ENCODE measurements at regions not wholly inside any gene's neighbourhood (a gene's known extent, or its start where the extent isn't known, plus 50 kb on each side); places are given as distances from the start of the nearest gene placed in this dataset.
"Not testable (repeated sequence)": the region's sequence is repeated elsewhere in the genome, so short reads cannot be mapped to it uniquely, and the experiment has no call there.

- intact Hi-C loops (cut with DNase I) = no loop called here
- DNase-seq (no peak), ATAC-seq (no peak)
- no peaks in the 10 kb centered on the region for H3K27me3 ChIP-seq
- peaks cover 0 to 25% of the 10 kb centered on the region in 2 donors for H3K9me3 ChIP-seq
- H3K27ac ChIP-seq = no peak overlapping the region
- no peak overlapping the region for H3K4me3 ChIP-seq
- no peak for TF ChIP-seq CTCF (IDR thresholded peaks at IDR 0.05)
- no peaks in the 10 kb centered on the region for H3K36me3 ChIP-seq
- no peaks in the 10 kb centered on the region for H3K4me1 ChIP-seq
Observed at GRCh38 chr2:209240204-209240603, 183.6 kb upstream of the MAP2 start.

- no peak for TF ChIP-seq CTCF (IDR thresholded peaks at IDR 0.05)
- Histone ChIP-seq H3K27ac (no peak overlapping the region), H3K4me1 (no peaks in the 10 kb centered on the region), H3K4me3 (no peak overlapping the region), H3K36me3 (no peaks in the 10 kb centered on the region), H3K27me3 (no peaks in the 10 kb centered on the region), H3K9me3 (no peaks in the 10 kb centered on the region)
- intact Hi-C loops (cut with DNase I) = no loop called here
- no peak for ATAC-seq
- no peak for DNase-seq
Observed at GRCh38 chr2:209253544-209253943, 170.3 kb upstream of the MAP2 start.

GRCh38 chr2:209259767-209260166, 164.1 kb upstream of the MAP2 start:
- DNase-seq = no peak
- Histone ChIP-seq H3K36me3 (no peaks in the 10 kb centered on the region), H3K4me3 (no peak overlapping the region), H3K27me3 (no peaks in the 10 kb centered on the region), H3K9me3 (no peaks in the 10 kb centered on the region), H3K4me1 (no peaks in the 10 kb centered on the region), H3K27ac (no peak overlapping the region)
- no peak for TF ChIP-seq CTCF (IDR thresholded peaks at IDR 0.05)
- intact Hi-C loops (cut with DNase I) = no loop called here
- no peak for ATAC-seq

GRCh38 chr2:209260281-209260680, 163.6 kb upstream of the MAP2 start:
- no peak for ATAC-seq

GRCh38 chr2:209261366-209262053, 162.3 kb upstream of the MAP2 start:
- H3K4me1 ChIP-seq; H3K36me3 ChIP-seq; H3K9me3 ChIP-seq; H3K4me3 ChIP-seq; DNase-seq; ATAC-seq; H3K27ac ChIP-seq; H3K27me3 ChIP-seq; intact Hi-C loops (cut with DNase I): not testable (repeated sequence)

More at GRCh38 chr2:209260281-209260680, 163.6 kb upstream of the MAP2 start:
- H3K27ac ChIP-seq = no peak overlapping the region
- DNase-seq = no peak
- TF ChIP-seq CTCF (IDR thresholded peaks at IDR 0.05) = no peak
- intact Hi-C loops (cut with DNase I) = no loop called here
- H3K9me3 ChIP-seq = no peaks in the 10 kb centered on the region
- no peaks in the 10 kb centered on the region for H3K27me3 ChIP-seq
- no peak overlapping the region for H3K4me3 ChIP-seq
- H3K4me1 ChIP-seq = no peaks in the 10 kb centered on the region
- no peaks in the 10 kb centered on the region for H3K36me3 ChIP-seq

- Histone ChIP-seq H3K27ac (no peak overlapping the region), H3K4me3 (no peak overlapping the region), H3K36me3 (no peaks in the 10 kb centered on the region), H3K27me3 (no peaks in the 10 kb centered on the region), H3K4me1 (no peaks in the 10 kb centered on the region), H3K9me3 (no peaks in the 10 kb centered on the region)
- intact Hi-C loops (cut with DNase I) = no loop called here
- DNase-seq = no peak
- ATAC-seq = no peak
- TF ChIP-seq CTCF (IDR thresholded peaks at IDR 0.05) = no peak
Observed at GRCh38 chr2:209269024-209269423, 154.8 kb upstream of the MAP2 start.
